ENCODE measurements at regions not wholly inside any gene's neighbourhood (a gene's known extent, or its start where the extent isn't known, plus 50 kb on each side); places are given as distances from the start of the nearest gene placed in this dataset.

DNA sequence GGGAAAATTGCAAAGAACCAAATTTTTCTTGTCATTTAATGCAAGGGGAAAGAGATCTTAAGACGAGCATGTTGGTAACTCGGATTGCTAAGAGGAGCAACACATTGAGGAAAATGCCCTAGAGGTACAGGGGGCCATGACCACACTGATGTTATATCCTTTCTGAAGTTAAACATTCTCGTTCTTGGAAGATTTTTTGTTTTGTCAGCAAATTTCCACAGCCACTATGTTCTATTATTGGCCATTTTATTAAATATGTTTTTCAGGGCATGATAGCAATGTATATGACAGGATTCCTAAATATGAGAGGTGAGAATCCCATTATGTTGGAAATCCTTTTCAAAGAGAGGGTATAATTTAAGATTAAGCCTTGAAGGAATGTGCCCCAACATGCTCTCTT, 627.2 kb upstream of the PKN2 start:
- no peaks in the 10 kb centered on the region for H3K9me3 ChIP-seq (ENCODE audit: low read length)
- H3K4me1 ChIP-seq (ENCODE audit: insufficient read depth, low read length, poor library complexity, severe bottlenecking) = no peaks in the 10 kb centered on the region
- DNase-seq (ENCODE audit: low spot score) = no peak
- H3K27ac ChIP-seq (ENCODE audit: low read depth, low read length, poor library complexity, severe bottlenecking) = no peak overlapping the region
- CTCF ChIA-PET (ENCODE audit: unreplicated experiment) = no interaction called here
- H3K9me2 ChIP-seq (ENCODE audit: insufficient read depth, low read length) = no peaks in the 10 kb centered on the region
- H3K36me3 ChIP-seq (ENCODE audit: insufficient read depth, low read length) = no peaks in the 10 kb centered on the region
- no peak overlapping the region for H2AFZ ChIP-seq (ENCODE audit: low read length)
- BruUV-seq (replicated peaks) = no TSS peak
- H3K4me2 ChIP-seq (ENCODE audit: low read length) = no peak overlapping the region
- POLR2A ChIA-PET = no interaction called here
- TF ChIP-seq EZH2phosphoT487 (IDR thresholded peaks at IDR 0.05; ENCODE audit: borderline replicate concordance, low read depth, low read length) = no peak
- TF ChIP-seq, protein P1, sequence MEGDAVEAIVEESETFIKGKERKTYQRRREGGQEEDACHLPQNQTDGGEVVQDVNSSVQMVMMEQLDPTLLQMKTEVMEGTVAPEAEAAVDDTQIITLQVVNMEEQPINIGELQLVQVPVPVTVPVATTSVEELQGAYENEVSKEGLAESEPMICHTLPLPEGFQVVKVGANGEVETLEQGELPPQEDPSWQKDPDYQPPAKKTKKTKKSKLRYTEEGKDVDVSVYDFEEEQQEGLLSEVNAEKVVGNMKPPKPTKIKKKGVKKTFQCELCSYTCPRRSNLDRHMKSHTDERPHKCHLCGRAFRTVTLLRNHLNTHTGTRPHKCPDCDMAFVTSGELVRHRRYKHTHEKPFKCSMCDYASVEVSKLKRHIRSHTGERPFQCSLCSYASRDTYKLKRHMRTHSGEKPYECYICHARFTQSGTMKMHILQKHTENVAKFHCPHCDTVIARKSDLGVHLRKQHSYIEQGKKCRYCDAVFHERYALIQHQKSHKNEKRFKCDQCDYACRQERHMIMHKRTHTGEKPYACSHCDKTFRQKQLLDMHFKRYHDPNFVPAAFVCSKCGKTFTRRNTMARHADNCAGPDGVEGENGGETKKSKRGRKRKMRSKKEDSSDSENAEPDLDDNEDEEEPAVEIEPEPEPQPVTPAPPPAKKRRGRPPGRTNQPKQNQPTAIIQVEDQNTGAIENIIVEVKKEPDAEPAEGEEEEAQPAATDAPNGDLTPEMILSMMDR (conservative IDR thresholded peaks at IDR 0.05; ENCODE audit: low read length) = no peak
- H3K79me2 ChIP-seq (ENCODE audit: insufficient read depth, low read depth, low read length) = no peaks in the 10 kb centered on the region
- no peak overlapping the region for H3K4me3 ChIP-seq (ENCODE audit: low read depth, low read length, poor library complexity, severe bottlenecking)
- H4K20me1 ChIP-seq (ENCODE audit: insufficient read depth, low read length) = no peaks in the 10 kb centered on the region
- intact Hi-C loops (cut with micrococcal nuclease; ENCODE audit: unreplicated experiment) = no loop called here

DNA sequence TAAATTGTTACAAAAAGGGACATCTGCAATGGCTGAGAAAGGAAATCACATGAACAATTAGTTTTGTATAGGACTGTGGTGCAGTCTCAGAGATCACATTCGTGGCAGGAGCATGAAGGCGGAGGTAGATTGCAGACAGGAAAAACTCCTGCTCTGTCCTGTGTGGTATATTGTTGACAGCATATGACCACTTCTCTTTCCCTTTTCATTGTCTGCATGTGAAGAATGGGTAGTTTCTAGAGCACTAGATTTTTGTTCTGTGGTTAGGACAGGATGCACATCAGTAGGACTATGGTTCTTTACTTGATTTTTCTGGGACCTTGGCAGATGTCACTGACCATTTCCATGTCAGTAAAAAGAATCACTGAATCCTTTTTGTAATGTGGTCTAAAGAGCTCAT, 625.9 kb upstream of the PKN2 start:
- no peaks in the 10 kb centered on the region for H3K9me2 ChIP-seq (ENCODE audit: insufficient read depth, low read length)
- no peaks in the 10 kb centered on the region for H3K4me1 ChIP-seq (ENCODE audit: insufficient read depth, low read length, poor library complexity, severe bottlenecking)
- no peak overlapping the region for H3K27ac ChIP-seq (ENCODE audit: low read depth, low read length, poor library complexity, severe bottlenecking)
- intact Hi-C loops (cut with micrococcal nuclease; ENCODE audit: unreplicated experiment) = no loop called here
- H2AFZ ChIP-seq (ENCODE audit: low read length) = no peak overlapping the region
- no TSS peak for BruUV-seq (replicated peaks)
- POLR2A ChIA-PET = no interaction called here
- H3K4me2 ChIP-seq (ENCODE audit: low read length) = no peak overlapping the region
- no peak for DNase-seq (ENCODE audit: low spot score)
- H3K36me3 ChIP-seq (ENCODE audit: insufficient read depth, low read length) = no peaks in the 10 kb centered on the region
- H3K79me2 ChIP-seq (ENCODE audit: insufficient read depth, low read depth, low read length) = no peaks in the 10 kb centered on the region
- CTCF ChIA-PET (ENCODE audit: unreplicated experiment) = no interaction called here
- H3K9me3 ChIP-seq (ENCODE audit: low read length) = no peaks in the 10 kb centered on the region
- TF ChIP-seq, protein P1 (conservative IDR thresholded peaks at IDR 0.05; ENCODE audit: low read length) = no peak
- no peak for TF ChIP-seq EZH2phosphoT487 (IDR thresholded peaks at IDR 0.05; ENCODE audit: borderline replicate concordance, low read depth, low read length)
- H3K4me3 ChIP-seq (ENCODE audit: low read depth, low read length, poor library complexity, severe bottlenecking) = no peak overlapping the region
- no peaks in the 10 kb centered on the region for H4K20me1 ChIP-seq (ENCODE audit: insufficient read depth, low read length)

DNA sequence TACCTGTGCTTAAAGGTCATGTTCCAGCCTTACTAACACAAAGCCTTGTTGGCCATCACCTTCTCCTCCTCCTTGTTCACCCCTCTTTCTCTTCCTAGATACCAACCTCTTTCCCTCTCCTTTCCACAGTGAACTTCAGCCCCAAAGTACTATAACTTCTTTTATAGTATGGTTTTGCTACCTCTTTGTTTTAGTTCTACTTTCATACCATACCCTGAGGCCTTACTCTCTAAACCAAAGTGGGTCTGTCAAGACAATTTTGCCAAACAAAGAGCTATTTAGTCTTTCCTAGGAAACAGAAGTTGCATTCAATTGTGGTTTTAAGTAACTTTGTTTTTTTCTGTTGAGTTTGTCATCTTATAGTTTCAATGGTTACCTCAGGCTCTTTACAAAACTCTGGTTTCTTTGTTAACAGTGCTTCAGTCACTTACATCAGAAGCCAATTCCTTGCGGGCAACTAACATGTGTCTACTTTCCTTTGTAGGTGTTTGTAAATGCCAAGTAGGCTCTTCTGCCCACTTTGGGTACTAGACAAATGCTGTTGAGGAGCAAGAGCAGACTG, 623.9 kb upstream of the PKN2 start:
- ChIA-PET CTCF (ENCODE audit: unreplicated experiment) (no interaction called here), POLR2A (no interaction called here)
- H3K27ac ChIP-seq (ENCODE audit: low read depth, low read length, poor library complexity, severe bottlenecking) = no peak overlapping the region
- H3K9me2 ChIP-seq (ENCODE audit: insufficient read depth, low read length) = no peaks in the 10 kb centered on the region
- H3K9me3 ChIP-seq (ENCODE audit: low read length) = no peaks in the 10 kb centered on the region
- no peak overlapping the region for H3K4me2 ChIP-seq (ENCODE audit: low read length)
- no peaks in the 10 kb centered on the region for H3K79me2 ChIP-seq (ENCODE audit: insufficient read depth, low read depth, low read length)
- no peak for DNase-seq (ENCODE audit: low spot score)
- BruUV-seq (replicated peaks) = no TSS peak
- H3K4me1 ChIP-seq (ENCODE audit: insufficient read depth, low read length, poor library complexity, severe bottlenecking) = no peaks in the 10 kb centered on the region
- H3K4me3 ChIP-seq (ENCODE audit: low read depth, low read length, poor library complexity, severe bottlenecking) = no peak overlapping the region
- intact Hi-C loops (cut with micrococcal nuclease; ENCODE audit: unreplicated experiment) = no loop called here
- TF ChIP-seq, protein P1 (conservative IDR thresholded peaks at IDR 0.05; ENCODE audit: low read length) = no peak
- no peak for TF ChIP-seq EZH2phosphoT487 (IDR thresholded peaks at IDR 0.05; ENCODE audit: borderline replicate concordance, low read depth, low read length)
- H4K20me1 ChIP-seq (ENCODE audit: insufficient read depth, low read length) = no peaks in the 10 kb centered on the region
- H3K36me3 ChIP-seq (ENCODE audit: insufficient read depth, low read length) = no peaks in the 10 kb centered on the region
- no peak overlapping the region for H2AFZ ChIP-seq (ENCODE audit: low read length)

All from OCI-LY7 (cell line).